GM12878 (cell line): ENCODE measurements at regions not wholly inside any gene's neighbourhood (a gene's known extent, or its start where the extent isn't known, plus 50 kb on each side); places are given as distances from the start of the nearest gene placed in this dataset.

ENCODE experiments used
- ATAC-seq: fragments of 200-7000 bp; cut with Tn5 transposase; 3 replicates; pipeline ENCODE4 v1.9.1; 2020; ENCODE audit warnings: mild to moderate bottlenecking, moderate library complexity
- BruUV-seq: library from RNA; stranded (reverse); fragments of 400-500 nt; replicated peaks from 2 replicates; lab custom pipeline; 2021; lab: Mats Ljungman, UMichigan
- CTCF ChIA-PET: fragments of 300-600 bp; sonication (Branson Sonifier 250); formaldehyde crosslinking; extraction: SDS; loops from one replicate; lab custom pipeline; 2021; ENCODE audit warnings: inconsistent platforms; lab: Yijun Ruan, JAX
- POLR2A ChIA-PET: fragments of 350-600 bp; formaldehyde crosslinking; extraction: SDS; loops from one replicate; lab custom pipeline; 2021; ENCODE audit warnings: inconsistent platforms; lab: Charles Lee
- RAD21 ChIA-PET: fragments of 300-600 bp; sonication (Branson Sonifier 250); formaldehyde crosslinking; loops from one replicate; lab custom pipeline; 2023; ENCODE audit warnings: antibody characterized with exemption; ENCODE audit not compliant: unreplicated experiment; lab: Charles Lee
- SMC1A ChIA-PET: fragments of 300-600 bp; sonication (Branson Sonifier 250); formaldehyde crosslinking; loops from one replicate; lab custom pipeline; 2023; ENCODE audit not compliant: unreplicated experiment, uncharacterized antibody; lab: Charles Lee
- DNase-seq: peaks from one replicate; pipeline ENCODE4 v3.0.0-alpha.2; 2011; ENCODE audit warnings: low read depth, low spot score
- FAIRE-seq: peaks from 3 replicates; lab custom pipeline; 2011; peaks lifted over from hg19 to GRCh38; lab: Jason Lieb, UNC
- H2AFZ ChIP-seq: 2 replicates; pipeline ENCODE4 v1.6.0; 2011; ENCODE audit warnings: low read depth, low read length, control low read depth; ENCODE audit not compliant: control insufficient read depth
- H3K27ac ChIP-seq: 2 replicates; pipeline ENCODE4 v1.5.1; 2011; ENCODE audit warnings: control low read depth; ENCODE audit not compliant: control insufficient read depth, insufficient read depth
- H3K27me3 ChIP-seq, 2 experiments: replicated peaks in 1 of 2; 2 replicates each; pipeline versions ENCODE4 v1.6.0 to v1.6.1; 2011; ENCODE audit warnings: low read length in 1 of 2; ENCODE audit not compliant: control insufficient read depth in 2 of 2, insufficient read depth in 2 of 2
- H3K36me3 ChIP-seq, 2 experiments: 2 replicates each; pipeline ENCODE4 v1.5.1; 2011; ENCODE audit warnings: low read length in 1 of 2; ENCODE audit not compliant: control insufficient read depth in 2 of 2, insufficient read depth in 2 of 2
- H3K4me1 ChIP-seq: 2 replicates; pipeline ENCODE4 v1.6.1; 2011; ENCODE audit warnings: mild to moderate bottlenecking, low read length, moderate library complexity, mixed read lengths; ENCODE audit not compliant: control insufficient read depth, insufficient read depth
- H3K4me2 ChIP-seq: 2 replicates; pipeline ENCODE4 v1.6.0; 2011; ENCODE audit warnings: control low read depth; ENCODE audit not compliant: control insufficient read depth, insufficient read depth
- H3K4me3 ChIP-seq: fragments of 200-600 bp; sonication (generic); 2 replicates; pipeline ENCODE4 v1.5.1; 2016
- H3K79me2 ChIP-seq: 2 replicates; pipeline ENCODE4 v1.6.0; 2011; ENCODE audit warnings: low read length; ENCODE audit not compliant: control insufficient read depth, insufficient read depth
- H3K9ac ChIP-seq: 2 replicates; pipeline ENCODE4 v1.8.0; 2011; ENCODE audit warnings: low read length, control low read depth, mixed read lengths; ENCODE audit not compliant: control insufficient read depth, insufficient read depth
- H3K9me3 ChIP-seq: replicated peaks from 3 replicates; pipeline ENCODE4 v1.5.1; 2011; ENCODE audit warnings: mild to moderate bottlenecking, low read length; ENCODE audit not compliant: control insufficient read depth, insufficient read depth
- H4K20me1 ChIP-seq: 2 replicates; pipeline ENCODE4 v1.6.0; 2011; ENCODE audit not compliant: control insufficient read depth, insufficient read depth
- CEBPB ChIP-seq, 2 experiments: fragments of 150-350 bp in 1 of 2; IDR thresholded peaks; 2 replicates each; pipeline ENCODE4 v1.6.1; 2012 to 2014; ENCODE audit warnings: low read depth in 2 of 2, low read length in 2 of 2, borderline replicate concordance in 1 of 2, inconsistent platforms in 1 of 2
- CUX1 ChIP-seq: IDR thresholded peaks from 2 replicates; pipeline ENCODE4 v1.6.1; 2012; ENCODE audit warnings: improper control_type of control experiment, low read depth, low read length; ENCODE audit not compliant: insufficient replicate concordance
- ELK1 ChIP-seq: IDR thresholded peaks from 2 replicates; pipeline ENCODE4 v1.6.1; 2012; ENCODE audit warnings: low read depth, low read length, improper control_type of control experiment
- FOXM1 ChIP-seq: IDR thresholded peaks from 2 replicates; pipeline ENCODE4 v1.6.1; 2012; ENCODE audit warnings: low read depth, mild to moderate bottlenecking, inconsistent platforms, low read length, moderate library complexity
- IKZF1 ChIP-seq: fragments of 450-650 bp; conservative IDR thresholded peaks from 2 replicates; pipeline ENCODE4 v1.6.1; 2017; ENCODE audit warnings: antibody characterized with exemption, mild to moderate bottlenecking
- RAD21 ChIP-seq: IDR thresholded peaks from 2 replicates; pipeline ENCODE4 v1.6.1; 2011; ENCODE audit warnings: mild to moderate bottlenecking, low read depth, low read length, moderate library complexity; ENCODE audit not compliant: insufficient read depth
- WRNIP1 ChIP-seq: IDR thresholded peaks from 2 replicates; pipeline ENCODE4 v1.6.1; 2011; ENCODE audit warnings: low read depth, low read length, improper control_type of control experiment, borderline replicate concordance
- ZBTB4 ChIP-seq: fragments of 450-650 bp; formaldehyde crosslinking; IDR thresholded peaks from 2 replicates; pipeline ENCODE4 v1.4.0; 2022; ENCODE audit warnings: mild to moderate bottlenecking, moderate library complexity
- WGBS: methylation state at CpG from one replicate; pipeline ENCODE4 v1.1.6; 2016; ENCODE audit warnings: low lambda C conversion rate; ENCODE audit not compliant: insufficient replicate concordance, insufficient coverage; ENCODE audit errors: missing lambda C conversion rate; 5-methylcytosine and 5-hydroxymethylcytosine counted together
- in situ Hi-C: fragments of 300-500 bp; cut with MboI; formaldehyde crosslinking; loops from 9 replicates; pipeline ENCODE4 v1.14.3; 2018; ENCODE audit warnings: mixed read lengths
- intact Hi-C: fragments of 100-400 bp; cut with micrococcal nuclease; formaldehyde crosslinking; loops from one replicate; pipeline ENCODE4 v1.14.2; 2022; ENCODE audit not compliant: unreplicated experiment

DNA sequence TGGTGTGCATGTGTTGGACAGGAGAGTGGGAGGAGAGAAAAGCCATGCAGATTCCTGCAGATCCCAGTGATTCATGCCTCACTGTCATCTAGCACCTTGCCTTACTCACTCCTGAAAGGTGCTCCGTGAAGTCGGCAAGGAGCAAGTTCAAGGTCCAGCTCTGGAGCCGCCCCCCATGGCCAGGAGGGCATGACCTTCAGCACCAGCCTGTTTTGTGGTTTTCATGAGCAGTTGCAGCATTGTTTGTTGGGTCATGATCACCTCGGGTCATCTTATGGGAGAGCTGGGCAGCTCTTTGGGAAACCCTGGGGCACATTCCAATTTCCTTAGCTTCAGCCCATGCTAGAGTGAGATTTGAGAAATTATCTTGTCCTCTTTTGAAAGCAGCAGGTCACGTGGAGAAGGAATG is 137.5 kb upstream of the IRX3 start:
- no peak overlapping the region for H3K9ac ChIP-seq
- ChIA-PET SMC1A (no interaction called here), POLR2A (no interaction called here), RAD21 (no interaction called here), CTCF (no interaction called here)
- H3K27ac ChIP-seq: no peak overlapping the region
- WGBS: 37% methylated on average over 5 of the region's 5 CpGs
- no peak overlapping the region for H3K4me2 ChIP-seq
- no peaks in the 10 kb centered on the region for H3K4me1 ChIP-seq
- no peaks in the 10 kb centered on the region for H3K36me3 ChIP-seq
- TF ChIP-seq FOXM1: no peak
- TF ChIP-seq IKZF1: no peak
- no peak for TF ChIP-seq CEBPB (IDR thresholded peaks at IDR 0.05; ENCODE audit: borderline replicate concordance in 1 of 2, low read depth in 2 of 2, low read length in 2 of 2)
- FAIRE-seq (no peak), DNase-seq (no peak), ATAC-seq (no peak)
- BruUV-seq: no TSS peak
- no peaks in the 10 kb centered on the region for H3K79me2 ChIP-seq
- in situ Hi-C loops (no loop called here), intact Hi-C loops (no loop called here)
- H3K9me3 ChIP-seq: no peaks in the 10 kb centered on the region
- no peaks in the 10 kb centered on the region for H3K27me3 ChIP-seq
- no peaks in the 10 kb centered on the region for H4K20me1 ChIP-seq
- H2AFZ ChIP-seq: no peak overlapping the region
- no peak overlapping the region for H3K4me3 ChIP-seq

DNA sequence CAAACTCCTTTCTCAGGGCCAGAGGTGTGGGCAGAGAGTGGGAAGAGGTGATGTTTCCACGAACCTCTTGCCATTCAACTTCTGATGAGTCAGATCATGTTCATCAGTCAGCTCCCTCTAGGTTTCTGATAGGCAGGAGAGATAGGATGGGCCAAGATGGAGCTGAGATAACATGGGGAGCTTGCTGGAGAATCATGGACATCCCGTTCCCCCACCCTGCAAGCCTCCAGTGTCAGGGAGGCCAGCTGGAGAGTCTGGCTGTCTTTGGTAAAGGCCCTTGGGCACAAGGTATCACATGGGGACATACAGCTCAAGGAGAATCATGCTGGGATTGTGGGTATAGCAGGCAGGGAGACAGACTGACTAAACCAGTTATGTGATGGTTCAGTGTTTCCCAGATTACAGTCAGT is 136.0 kb upstream of the IRX3 start:
- no peaks in the 10 kb centered on the region for H3K4me1 ChIP-seq
- RAD21 ChIA-PET: no interaction called here
- no peak overlapping the region for H3K9ac ChIP-seq
- WGBS: 5% methylated on average over 2 of the region's 2 CpGs
- no peak for DNase-seq
- H2AFZ ChIP-seq: no peak overlapping the region
- no peak for FAIRE-seq
- H3K9me3 ChIP-seq: no peaks in the 10 kb centered on the region
- SMC1A ChIA-PET: no interaction called here
- ATAC-seq: no peak
- no peak overlapping the region for H3K4me3 ChIP-seq
- CTCF ChIA-PET: no interaction called here
- no peak overlapping the region for H3K27ac ChIP-seq
- BruUV-seq: no TSS peak
- intact Hi-C loops (no loop called here), in situ Hi-C loops (no loop called here)
- no peaks in the 10 kb centered on the region for H3K36me3 ChIP-seq
- no peak overlapping the region for H3K4me2 ChIP-seq
- H3K79me2 ChIP-seq: no peaks in the 10 kb centered on the region
- no peaks in the 10 kb centered on the region for H4K20me1 ChIP-seq
- POLR2A ChIA-PET: no interaction called here
- no peaks in the 10 kb centered on the region for H3K27me3 ChIP-seq
- TF ChIP-seq CUX1 (no peak), WRNIP1 (no peak), ZBTB4 (CRISPR knock-in tag) (no peak), ELK1 (no peak), RAD21 (no peak)
